GM12873 (cell line): ENCODE measurements at regions not wholly inside any gene's neighbourhood (a gene's known extent, or its start where the extent isn't known, plus 50 kb on each side); places are given as distances from the start of the nearest gene placed in this dataset.

Experiments
- TF ChIP-seq, protein P1 (sequence below): IDR thresholded peaks from 2 replicates; pipeline ENCODE4 v1.5.1; 2012; ENCODE audit warnings: low read depth, mild to moderate bottlenecking, moderate library complexity, low read length, control low read depth; ENCODE audit not compliant: insufficient read depth; ENCODE audit errors: missing control alignments

- TF ChIP-seq, protein P1, sequence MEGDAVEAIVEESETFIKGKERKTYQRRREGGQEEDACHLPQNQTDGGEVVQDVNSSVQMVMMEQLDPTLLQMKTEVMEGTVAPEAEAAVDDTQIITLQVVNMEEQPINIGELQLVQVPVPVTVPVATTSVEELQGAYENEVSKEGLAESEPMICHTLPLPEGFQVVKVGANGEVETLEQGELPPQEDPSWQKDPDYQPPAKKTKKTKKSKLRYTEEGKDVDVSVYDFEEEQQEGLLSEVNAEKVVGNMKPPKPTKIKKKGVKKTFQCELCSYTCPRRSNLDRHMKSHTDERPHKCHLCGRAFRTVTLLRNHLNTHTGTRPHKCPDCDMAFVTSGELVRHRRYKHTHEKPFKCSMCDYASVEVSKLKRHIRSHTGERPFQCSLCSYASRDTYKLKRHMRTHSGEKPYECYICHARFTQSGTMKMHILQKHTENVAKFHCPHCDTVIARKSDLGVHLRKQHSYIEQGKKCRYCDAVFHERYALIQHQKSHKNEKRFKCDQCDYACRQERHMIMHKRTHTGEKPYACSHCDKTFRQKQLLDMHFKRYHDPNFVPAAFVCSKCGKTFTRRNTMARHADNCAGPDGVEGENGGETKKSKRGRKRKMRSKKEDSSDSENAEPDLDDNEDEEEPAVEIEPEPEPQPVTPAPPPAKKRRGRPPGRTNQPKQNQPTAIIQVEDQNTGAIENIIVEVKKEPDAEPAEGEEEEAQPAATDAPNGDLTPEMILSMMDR, result no peak
Measured at GRCh38 chr20:24738981-24739633, 210.0 kb upstream of the CST7 start.

- TF ChIP-seq, protein P1, result no peak
Measured at GRCh38 chr20:24739746-24740145, 209.3 kb upstream of the CST7 start.

- TF ChIP-seq, protein P1, result no peak
Measured at GRCh38 chr20:24741493-24742072, 207.5 kb upstream of the CST7 start.

- TF ChIP-seq, protein P1, result no peak
Measured at GRCh38 chr20:24742436-24742835, 206.6 kb upstream of the CST7 start.

DNA sequence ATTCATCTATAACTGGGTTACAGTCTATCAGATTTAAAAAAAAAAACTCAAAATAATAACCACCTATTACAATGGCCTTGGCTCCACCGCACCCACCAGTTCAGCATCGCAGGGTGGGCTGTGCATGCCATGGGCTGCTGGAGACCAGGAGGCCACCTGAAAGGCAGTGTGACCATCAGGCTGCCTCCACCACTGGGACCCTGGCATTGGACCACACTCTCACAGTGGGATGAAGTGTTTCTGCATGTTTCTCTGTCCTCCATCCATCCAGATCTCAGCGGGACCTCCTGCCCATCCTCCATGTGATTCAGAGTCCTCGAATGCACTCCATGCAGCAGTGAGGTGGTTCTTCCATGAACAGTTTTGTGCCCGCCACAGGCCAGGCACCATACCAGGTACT lies 206.1 kb upstream of the CST7 start:
- TF ChIP-seq, protein P1, result no peak

- TF ChIP-seq, protein P1, result no peak
Measured at GRCh38 chr20:24743641-24744040, 205.4 kb upstream of the CST7 start.

DNA sequence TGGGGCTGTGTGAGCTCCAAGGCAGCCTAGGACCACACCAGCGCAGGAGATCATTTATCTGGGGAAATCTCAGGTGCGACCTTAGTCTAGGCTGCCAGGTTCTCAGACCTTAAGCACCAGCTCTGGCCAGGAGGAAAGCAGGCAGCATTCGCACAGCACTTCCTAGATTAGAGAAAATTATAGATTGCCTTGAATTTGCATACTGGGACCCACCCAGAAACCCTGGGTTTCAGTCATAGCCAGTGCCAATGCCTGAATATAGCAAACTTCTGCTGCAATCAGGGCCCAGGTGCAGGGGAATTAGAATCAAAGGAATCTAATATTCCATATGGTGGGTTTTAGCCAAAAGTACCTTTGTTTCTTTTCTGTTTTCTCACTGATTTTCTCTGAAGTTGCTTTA lies 204.3 kb upstream of the CST7 start:
- TF ChIP-seq, protein P1, result no peak
